Astrocyte (in vitro differentiated cells and primary cell): ENCODE measurements at regions not wholly inside any gene's neighbourhood (a gene's known extent, or its start where the extent isn't known, plus 50 kb on each side); places are given as distances from the start of the nearest gene placed in this dataset.

Experiments used
- DNase-seq: peaks from one replicate; pipeline ENCODE4 v3.0.0-alpha.2; 2010; ENCODE audit warnings: low read depth
- FAIRE-seq: peaks from 2 replicates; lab custom pipeline; 2011; peaks lifted over from hg19 to GRCh38; lab: Jason Lieb, UNC
- H2AFZ ChIP-seq: 2 replicates; pipeline ENCODE4 v1.6.0; 2012; ENCODE audit warnings: low read depth, low read length, inconsistent platforms
- H3K27ac ChIP-seq: 2 replicates; pipeline ENCODE4 v1.5.1; 2011; ENCODE audit warnings: low read depth, low read length, inconsistent platforms
- H3K27me3 ChIP-seq: 2 replicates; pipeline ENCODE4 v1.6.0; 2011; ENCODE audit warnings: low read length, inconsistent platforms; ENCODE audit not compliant: insufficient read depth
- H3K36me3 ChIP-seq: 2 replicates; pipeline ENCODE4 v1.5.1; 2011; ENCODE audit warnings: low read length, inconsistent platforms; ENCODE audit not compliant: insufficient read depth
- H3K4me1 ChIP-seq: 2 replicates; pipeline ENCODE4 v1.5.1; 2011; ENCODE audit warnings: low read length, inconsistent platforms; ENCODE audit not compliant: insufficient read depth
- H3K4me2 ChIP-seq: 2 replicates; pipeline ENCODE4 v1.6.0; 2012; ENCODE audit warnings: low read length, inconsistent platforms
- H3K4me3 ChIP-seq: 2 replicates; pipeline ENCODE4 v1.5.1; 2011; ENCODE audit warnings: low read depth, mild to moderate bottlenecking, low read length, inconsistent platforms; ENCODE audit not compliant: insufficient read depth
- H3K79me2 ChIP-seq: 2 replicates; pipeline ENCODE4 v1.6.0; 2012; ENCODE audit warnings: mild to moderate bottlenecking, low read length, inconsistent platforms; ENCODE audit not compliant: insufficient read depth
- H3K9ac ChIP-seq: 2 replicates; pipeline ENCODE4 v1.6.0; 2012; ENCODE audit warnings: mild to moderate bottlenecking, low read length, inconsistent platforms
- H3K9me3 ChIP-seq: 2 replicates; pipeline ENCODE4 v1.5.1; 2012; ENCODE audit warnings: low read depth, mild to moderate bottlenecking, low read length, inconsistent platforms; ENCODE audit not compliant: insufficient read depth
- H4K20me1 ChIP-seq: 2 replicates; pipeline ENCODE4 v1.6.0; 2012; ENCODE audit warnings: low read length, inconsistent platforms; ENCODE audit not compliant: insufficient read depth
- H3K27ac Mint-ChIP-seq: one replicate; pipeline ENCODE4 v1.8.0; 2021; ENCODE audit warnings: mild to moderate bottlenecking, mixed read lengths; ENCODE audit not compliant: unreplicated experiment
- H3K27me3 Mint-ChIP-seq: one replicate; pipeline ENCODE4 v1.8.0; 2021; ENCODE audit warnings: low read depth, mixed read lengths; ENCODE audit not compliant: unreplicated experiment
- H3K36me3 Mint-ChIP-seq: one replicate; pipeline ENCODE4 v1.8.0; 2021; ENCODE audit warnings: low read depth, mixed read lengths; ENCODE audit not compliant: unreplicated experiment
- H3K4me1 Mint-ChIP-seq: one replicate; pipeline ENCODE4 v1.8.0; 2021; ENCODE audit warnings: low read depth, mixed read lengths; ENCODE audit not compliant: unreplicated experiment
- H3K4me3 Mint-ChIP-seq: one replicate; pipeline ENCODE4 v1.8.0; 2021; ENCODE audit warnings: mild to moderate bottlenecking, moderate library complexity, mixed read lengths; ENCODE audit not compliant: unreplicated experiment
- H3K9me3 Mint-ChIP-seq: one replicate; pipeline ENCODE4 v1.8.0; 2021; ENCODE audit warnings: mild to moderate bottlenecking, mixed read lengths; ENCODE audit not compliant: unreplicated experiment
- EZH2 ChIP-seq: IDR thresholded peaks from 2 replicates; pipeline ENCODE4 v1.6.1; 2012; ENCODE audit warnings: mild to moderate bottlenecking, low read length, inconsistent platforms; ENCODE audit not compliant: insufficient read depth
- TF ChIP-seq, protein P1 (sequence below): IDR thresholded peaks from 2 replicates; pipeline ENCODE4 v1.5.1; 2011; ENCODE audit warnings: low read depth, mild to moderate bottlenecking, inconsistent platforms, low read length, moderate library complexity; ENCODE audit not compliant: insufficient read depth

DNA sequence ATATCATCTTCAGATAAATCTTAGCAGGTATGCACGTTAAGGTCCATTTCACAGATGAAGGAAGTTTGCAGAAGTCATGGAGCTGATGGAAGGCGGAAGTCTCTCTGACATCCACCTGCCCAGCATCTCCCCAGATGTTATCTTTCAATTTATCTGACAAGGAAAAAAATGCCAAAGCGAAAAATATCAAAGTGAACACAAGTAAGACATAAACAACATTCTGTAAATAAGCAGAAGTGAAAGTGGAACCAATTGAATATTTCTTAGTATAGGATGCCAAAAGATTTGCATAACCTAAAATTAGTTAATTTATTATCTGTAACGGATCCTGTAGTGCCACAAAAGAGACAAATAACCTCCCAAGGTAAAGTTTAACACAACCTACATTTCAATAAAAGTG lies 73.6 kb upstream of the NEBL start:
- Mint-ChIP-seq H3K27me3 (no peaks in the 10 kb centered on the region), H3K36me3 (no peaks in the 10 kb centered on the region), H3K4me1 (no peaks in the 10 kb centered on the region), H3K9me3 (no peaks in the 10 kb centered on the region), H3K4me3 (no peak overlapping the region), H3K27ac (no peak overlapping the region)
- FAIRE-seq (no peak), DNase-seq (no peak)
- no peaks in the 10 kb centered on the region for H3K79me2 ChIP-seq
- no peak overlapping the region for H3K4me3 ChIP-seq
- H4K20me1 ChIP-seq = no peaks in the 10 kb centered on the region
- no peaks in the 10 kb centered on the region for H3K9me3 ChIP-seq
- TF ChIP-seq, protein P1, sequence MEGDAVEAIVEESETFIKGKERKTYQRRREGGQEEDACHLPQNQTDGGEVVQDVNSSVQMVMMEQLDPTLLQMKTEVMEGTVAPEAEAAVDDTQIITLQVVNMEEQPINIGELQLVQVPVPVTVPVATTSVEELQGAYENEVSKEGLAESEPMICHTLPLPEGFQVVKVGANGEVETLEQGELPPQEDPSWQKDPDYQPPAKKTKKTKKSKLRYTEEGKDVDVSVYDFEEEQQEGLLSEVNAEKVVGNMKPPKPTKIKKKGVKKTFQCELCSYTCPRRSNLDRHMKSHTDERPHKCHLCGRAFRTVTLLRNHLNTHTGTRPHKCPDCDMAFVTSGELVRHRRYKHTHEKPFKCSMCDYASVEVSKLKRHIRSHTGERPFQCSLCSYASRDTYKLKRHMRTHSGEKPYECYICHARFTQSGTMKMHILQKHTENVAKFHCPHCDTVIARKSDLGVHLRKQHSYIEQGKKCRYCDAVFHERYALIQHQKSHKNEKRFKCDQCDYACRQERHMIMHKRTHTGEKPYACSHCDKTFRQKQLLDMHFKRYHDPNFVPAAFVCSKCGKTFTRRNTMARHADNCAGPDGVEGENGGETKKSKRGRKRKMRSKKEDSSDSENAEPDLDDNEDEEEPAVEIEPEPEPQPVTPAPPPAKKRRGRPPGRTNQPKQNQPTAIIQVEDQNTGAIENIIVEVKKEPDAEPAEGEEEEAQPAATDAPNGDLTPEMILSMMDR = no peak
- no peak for TF ChIP-seq EZH2
- no peaks in the 10 kb centered on the region for H3K27me3 ChIP-seq
- no peaks in the 10 kb centered on the region for H3K4me1 ChIP-seq
- no peak overlapping the region for H2AFZ ChIP-seq
- no peak overlapping the region for H3K9ac ChIP-seq
- H3K27ac ChIP-seq = no peak overlapping the region
- H3K36me3 ChIP-seq = no peaks in the 10 kb centered on the region
- no peak overlapping the region for H3K4me2 ChIP-seq

DNA sequence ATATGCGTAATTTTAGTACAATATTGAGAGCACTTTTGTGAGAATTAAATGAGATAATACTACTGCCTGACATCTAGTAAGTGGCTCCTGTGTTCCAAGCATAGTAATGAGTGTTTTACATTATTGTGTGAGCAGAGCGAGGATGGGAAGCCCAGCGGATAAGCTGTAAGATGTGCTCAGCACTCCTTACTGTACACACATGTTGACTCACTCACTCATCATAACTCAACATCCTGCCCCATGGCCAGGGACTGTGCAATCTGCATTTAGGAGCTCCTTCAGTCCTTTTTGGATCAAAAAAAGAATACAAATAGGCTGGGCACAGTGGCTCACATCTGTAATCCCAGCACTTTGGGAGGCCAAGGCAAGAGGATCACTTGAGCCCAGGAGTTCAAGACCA lies 72.9 kb upstream of the NEBL start:
- no peak for FAIRE-seq
- Histone ChIP-seq H3K4me1 (no peaks in the 10 kb centered on the region), H4K20me1 (no peaks in the 10 kb centered on the region), H3K9ac (no peak overlapping the region), H3K79me2 (no peaks in the 10 kb centered on the region), H3K27me3 (no peaks in the 10 kb centered on the region), H2AFZ (no peak overlapping the region), H3K4me3 (no peak overlapping the region), H3K4me2 (no peak overlapping the region), H3K36me3 (no peaks in the 10 kb centered on the region), H3K27ac (no peak overlapping the region), H3K9me3 (no peaks in the 10 kb centered on the region)
- no peak overlapping the region for H3K27ac Mint-ChIP-seq
- TF ChIP-seq EZH2 = no peak
- TF ChIP-seq, protein P1 = no peak
- H3K4me3 Mint-ChIP-seq = no peak overlapping the region
- no peaks in the 10 kb centered on the region for H3K36me3 Mint-ChIP-seq
- no peaks in the 10 kb centered on the region for H3K27me3 Mint-ChIP-seq
- no peaks in the 10 kb centered on the region for H3K9me3 Mint-ChIP-seq
- peak; percentile 25 for DNase-seq
- no peaks in the 10 kb centered on the region for H3K4me1 Mint-ChIP-seq

DNA sequence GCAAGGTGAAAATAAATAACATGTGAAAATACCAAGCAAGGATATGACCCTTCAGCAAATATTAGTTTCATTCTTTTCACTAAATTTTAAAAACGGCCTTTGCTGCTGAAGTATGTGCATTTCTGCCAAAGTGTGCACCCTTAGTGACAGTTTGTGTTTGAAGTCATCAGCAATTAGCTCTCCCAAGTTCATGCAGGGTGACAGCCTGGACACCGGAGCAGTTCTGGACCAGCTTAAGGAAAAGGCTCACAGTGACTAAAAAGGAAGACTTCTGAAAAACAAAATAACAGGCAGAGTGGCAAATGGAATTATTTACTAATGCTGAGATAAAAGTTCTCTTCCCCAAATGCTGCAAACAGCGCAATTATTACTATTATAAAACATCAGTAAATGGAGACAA lies 69.3 kb upstream of the NEBL start:
- H3K4me1 ChIP-seq = no peaks in the 10 kb centered on the region
- H2AFZ ChIP-seq = no peak overlapping the region
- no peaks in the 10 kb centered on the region for H3K9me3 ChIP-seq
- TF ChIP-seq, protein P1 = no peak
- TF ChIP-seq EZH2 = no peak
- DNase-seq (no peak), FAIRE-seq (no peak)
- no peaks in the 10 kb centered on the region for H3K36me3 Mint-ChIP-seq
- no peak overlapping the region for H3K9ac ChIP-seq
- H3K9me3 Mint-ChIP-seq = no peaks in the 10 kb centered on the region
- H3K27ac ChIP-seq = no peak overlapping the region
- no peaks in the 10 kb centered on the region for H3K79me2 ChIP-seq
- H3K4me3 Mint-ChIP-seq = no peak overlapping the region
- no peaks in the 10 kb centered on the region for H3K27me3 Mint-ChIP-seq
- no peak overlapping the region for H3K4me3 ChIP-seq
- H3K27me3 ChIP-seq = no peaks in the 10 kb centered on the region
- no peaks in the 10 kb centered on the region for H3K36me3 ChIP-seq
- no peaks in the 10 kb centered on the region for H3K4me1 Mint-ChIP-seq
- H4K20me1 ChIP-seq = no peaks in the 10 kb centered on the region
- no peak overlapping the region for H3K4me2 ChIP-seq
- no peak overlapping the region for H3K27ac Mint-ChIP-seq
